Dedifferentiated amniotic fluid mesenchymal stem cell (primary cell): ENCODE measurements at regions not wholly inside any gene's neighbourhood (a gene's known extent, or its start where the extent isn't known, plus 50 kb on each side); places are given as distances from the start of the nearest gene placed in this dataset.

ENCODE experiments used
- DNase-seq: peaks from one replicate; pipeline ENCODE4 v3.0.0-alpha.2; 2016; ENCODE audit errors: extremely low spot score

- DNase-seq: no peak
Observed at GRCh38 chr3:59698091-59698490, 648.3 kb upstream of the CFAP20DC start.

DNA sequence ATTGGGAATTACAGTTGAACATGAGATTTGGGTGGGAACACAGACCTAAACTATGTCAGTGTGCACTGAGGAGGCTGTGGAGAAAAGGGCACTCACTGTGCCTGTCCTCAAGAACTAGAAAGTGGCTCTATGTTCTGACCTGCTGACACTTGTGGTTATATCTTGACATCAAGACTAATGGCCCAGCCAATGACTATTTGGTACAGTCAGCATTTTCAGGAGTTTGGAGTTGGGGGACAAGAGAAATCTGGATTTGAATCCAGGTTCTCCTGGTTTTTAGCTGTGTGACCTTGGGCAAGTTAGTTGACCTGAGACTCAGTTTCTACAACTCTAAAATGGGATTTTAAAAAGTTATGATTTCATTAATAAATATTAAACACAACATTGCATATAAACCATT lies 647.0 kb upstream of the CFAP20DC start:
- DNase-seq: no peak

- no peak for DNase-seq
Observed at GRCh38 chr3:59695860-59696259, 646.0 kb upstream of the CFAP20DC start.

DNA sequence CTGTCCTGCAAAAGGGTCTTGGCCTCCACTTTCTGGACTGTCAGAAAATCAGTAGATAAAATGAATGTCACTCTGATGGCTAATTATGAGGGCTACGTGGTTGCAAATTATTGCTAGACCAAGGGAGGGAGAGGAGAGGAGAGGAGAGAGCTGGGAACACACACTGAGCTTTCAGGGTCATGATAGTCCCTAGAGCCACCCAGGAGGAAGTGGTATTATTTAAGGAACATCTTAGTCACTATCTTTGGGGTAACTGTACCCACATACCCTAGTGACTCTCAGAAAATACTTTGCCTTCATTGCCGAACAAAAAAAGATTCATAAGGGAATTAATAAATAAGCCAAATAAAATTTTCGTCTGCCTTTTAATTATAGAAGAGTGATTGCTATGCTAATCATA lies 642.3 kb upstream of the CFAP20DC start:
- DNase-seq: no peak

DNA sequence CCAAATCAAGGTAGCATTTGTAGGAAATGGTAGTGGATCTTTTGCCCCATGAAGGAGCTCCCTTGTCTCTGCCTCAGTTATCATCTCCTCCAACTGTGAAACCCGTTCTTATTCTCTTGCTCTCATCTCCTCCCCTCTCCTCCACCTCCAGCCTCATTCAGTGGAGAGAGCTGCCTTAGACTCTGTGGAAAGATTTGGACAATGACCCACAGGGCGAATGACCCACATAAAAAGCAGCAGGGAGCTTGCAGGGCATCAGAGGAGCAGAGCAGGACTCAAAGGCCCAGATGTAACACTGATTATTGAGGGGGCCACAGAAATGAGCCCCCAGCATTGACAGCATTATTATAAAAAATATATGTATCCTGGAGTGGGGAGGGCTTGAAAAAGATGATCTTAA lies 641.1 kb upstream of the CFAP20DC start:
- DNase-seq: no peak

DNA sequence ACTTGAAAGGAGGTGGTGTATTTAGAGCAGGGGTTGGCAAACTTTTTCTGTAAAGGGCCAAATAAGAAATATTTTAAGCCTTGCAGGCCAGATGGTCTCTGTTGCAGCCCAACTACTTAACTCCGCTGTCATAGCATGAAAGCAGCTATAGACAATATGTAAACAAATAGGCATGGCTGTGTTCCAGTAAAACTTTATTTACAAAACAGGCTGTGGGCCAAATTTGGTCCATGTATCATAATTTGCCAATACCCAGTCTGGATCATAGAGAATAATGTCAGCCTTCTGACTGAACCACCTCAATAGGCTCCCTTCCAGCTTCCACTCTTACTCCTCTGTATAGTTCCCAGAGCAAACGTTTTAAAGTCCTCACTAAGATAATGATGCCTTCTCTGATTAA lies 638.8 kb upstream of the CFAP20DC start:
- DNase-seq: no peak

DNA sequence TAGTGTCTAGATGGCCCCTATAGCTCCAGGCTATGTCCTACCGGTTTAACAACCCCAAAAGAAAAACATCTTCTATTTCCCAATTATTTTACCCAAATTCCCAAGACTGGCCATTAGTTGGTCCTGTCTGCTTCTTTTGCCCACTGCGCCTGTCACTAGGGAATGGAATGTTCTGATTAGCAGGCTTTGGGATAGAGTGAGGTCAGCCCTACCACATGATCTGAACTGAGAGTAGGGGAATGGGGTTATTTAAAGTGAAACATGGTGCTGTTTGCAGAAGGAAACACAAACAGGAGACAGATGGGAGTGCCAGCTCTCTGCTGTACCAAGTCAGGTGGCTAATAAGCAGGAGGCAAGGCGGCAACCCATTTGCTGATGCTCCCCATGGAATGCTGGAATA lies 635.6 kb upstream of the CFAP20DC start:
- DNase-seq: no peak

- no peak for DNase-seq
Observed at GRCh38 chr3:59684766-59685165, 634.9 kb upstream of the CFAP20DC start.

DNA sequence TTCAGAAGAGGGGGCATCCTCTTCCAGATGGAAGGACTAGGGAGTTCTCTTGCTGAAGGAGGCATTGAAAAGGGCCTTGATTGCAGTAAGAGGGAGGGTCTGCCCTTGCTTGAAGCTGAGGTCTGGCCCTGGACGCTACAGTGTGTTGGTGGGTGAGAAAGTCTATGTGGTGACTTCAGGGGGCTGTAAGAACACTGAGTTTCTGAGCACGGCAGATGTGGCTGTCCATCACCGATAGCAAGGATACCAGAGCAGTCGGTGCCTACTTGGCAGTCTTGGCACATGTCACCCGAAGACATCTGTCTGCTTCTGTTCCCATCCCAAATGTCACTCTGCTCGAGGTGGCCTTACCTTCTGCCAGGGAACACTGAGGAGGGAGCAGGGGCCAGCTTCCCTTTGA lies 631.1 kb upstream of the CFAP20DC start:
- no peak for DNase-seq

DNA sequence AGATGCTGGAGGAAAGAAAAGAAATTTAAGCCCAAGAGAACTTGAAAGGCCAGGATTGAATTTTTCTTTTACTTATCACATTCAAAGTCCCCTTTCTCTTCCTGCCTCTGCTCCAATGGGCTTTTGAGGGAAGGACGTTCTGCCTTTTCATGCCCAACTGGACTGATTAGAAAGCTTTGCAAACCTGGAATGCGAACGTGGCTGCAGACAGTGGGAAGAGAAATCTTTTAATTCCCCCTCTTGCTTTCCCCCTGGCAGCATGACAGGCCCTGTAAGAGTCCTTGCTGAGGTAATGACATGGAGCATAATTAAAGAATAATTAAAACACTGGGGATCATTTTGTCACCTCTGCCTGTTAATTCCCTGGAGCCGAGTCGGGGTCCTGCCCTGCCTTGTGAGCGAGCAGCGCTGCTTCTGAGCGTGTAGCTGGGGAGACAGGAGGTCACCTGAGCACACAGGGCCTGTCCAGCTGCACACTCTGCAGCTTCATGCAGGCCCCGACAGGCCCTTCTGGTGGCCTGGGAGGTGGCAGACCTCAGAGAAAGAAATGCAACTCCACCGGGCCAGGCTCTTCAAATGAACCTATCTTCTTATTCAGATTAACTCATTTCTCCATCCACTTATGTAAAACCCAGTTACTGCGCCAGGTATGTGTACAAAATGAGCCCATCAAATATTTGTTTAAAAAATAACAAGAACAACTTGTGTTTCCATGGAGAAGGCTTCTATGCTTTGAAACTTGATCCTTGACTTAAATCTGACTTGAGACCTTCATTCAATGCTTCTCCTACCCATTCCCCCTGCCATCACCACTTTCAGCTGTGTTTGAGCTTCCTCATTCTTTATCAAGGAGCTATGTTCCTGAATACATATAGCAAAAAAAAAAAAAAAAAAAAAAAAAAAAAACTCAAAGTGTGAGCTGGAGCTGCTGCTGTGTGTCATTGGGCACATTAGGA lies 628.2 kb upstream of the CFAP20DC start:
- no peak for DNase-seq

GRCh38 chr3:59675495-59675894 lies 625.7 kb upstream of the CFAP20DC start:
- no peak for DNase-seq

- no peak for DNase-seq
Observed at GRCh38 chr3:59663076-59663850, 613.4 kb upstream of the CFAP20DC start.

- DNase-seq: no peak
Observed at GRCh38 chr3:59660852-59661625, 611.2 kb upstream of the CFAP20DC start.

DNA sequence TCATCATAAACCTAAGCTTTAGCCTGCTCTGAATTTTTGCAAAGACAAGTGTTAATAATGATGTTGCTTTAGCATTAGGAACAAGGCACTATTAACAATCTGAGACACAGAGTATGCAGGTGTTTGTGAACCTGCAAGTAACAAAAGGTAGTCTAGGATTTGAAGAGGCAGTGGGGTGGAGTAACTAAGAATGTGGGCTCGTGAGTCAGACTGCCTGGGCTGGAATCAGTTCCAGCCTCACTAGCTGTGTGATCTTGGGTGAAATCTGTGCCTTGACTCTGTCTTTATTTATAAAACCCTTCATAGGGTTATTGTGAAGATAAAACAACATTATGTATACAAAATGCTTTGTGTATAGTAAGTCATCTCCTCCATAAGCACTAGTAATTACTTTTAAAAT lies 610.6 kb upstream of the CFAP20DC start:
- no peak for DNase-seq

DNA sequence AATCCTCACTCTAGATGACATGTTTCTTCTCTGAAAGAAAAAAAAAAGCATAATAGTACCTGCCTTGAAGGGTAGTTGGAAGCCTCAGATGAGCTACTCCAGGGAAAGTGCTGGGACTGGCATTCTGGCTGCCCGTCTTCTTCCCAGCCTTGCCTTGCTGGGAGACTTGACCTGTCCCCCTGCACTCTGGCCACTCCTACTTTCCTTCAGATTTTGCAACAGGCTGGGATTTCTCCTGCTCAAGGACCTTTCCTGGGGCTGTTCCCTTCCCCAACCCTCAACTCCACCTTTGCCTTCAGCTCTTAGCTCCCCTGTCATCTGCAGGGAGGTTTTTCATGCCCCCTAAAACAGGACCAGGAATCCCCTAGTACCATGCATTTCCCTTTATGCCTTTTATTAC lies 609.9 kb upstream of the CFAP20DC start:
- no peak for DNase-seq

DNA sequence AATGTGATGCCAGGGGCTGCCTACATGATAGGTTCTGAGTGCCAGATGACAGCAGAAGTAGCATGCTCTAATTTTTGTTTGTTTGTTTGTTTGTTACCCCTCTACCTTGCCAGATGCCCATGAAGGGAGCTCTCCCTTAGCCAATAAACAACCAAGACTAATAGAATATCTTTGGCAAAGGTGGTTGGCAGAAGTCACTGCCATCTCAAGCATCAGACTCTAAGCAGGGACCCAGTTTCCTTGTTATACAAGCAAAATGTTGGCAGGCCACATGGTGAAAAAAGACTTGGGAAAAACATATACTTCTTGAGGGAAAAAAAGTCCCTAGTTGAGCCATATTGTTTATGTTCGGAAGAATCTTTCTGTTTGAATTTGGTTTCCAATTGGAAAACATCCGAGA lies 609.0 kb upstream of the CFAP20DC start:
- DNase-seq: no peak

DNA sequence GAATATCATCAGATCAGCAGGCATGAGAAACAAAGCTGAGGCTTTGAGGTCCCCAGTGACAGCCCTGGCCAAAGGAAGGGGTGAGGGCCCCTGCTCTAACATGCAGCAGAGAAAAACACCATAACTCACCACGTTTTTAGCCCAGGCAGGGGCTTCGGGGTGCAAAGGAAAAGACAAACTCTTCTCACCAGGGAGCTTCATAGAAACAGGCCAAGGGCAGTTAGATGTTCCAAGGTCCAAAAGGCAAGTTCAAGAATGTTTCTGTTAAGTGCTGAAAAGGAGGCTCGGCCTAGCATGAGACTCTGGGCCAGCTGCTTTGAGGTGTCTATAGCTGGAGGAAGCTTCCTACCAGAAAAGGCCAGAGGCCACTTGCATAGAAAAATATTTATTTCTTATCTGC lies 608.4 kb upstream of the CFAP20DC start:
- no peak for DNase-seq

- DNase-seq: no peak
Observed at GRCh38 chr3:59655418-59656015, 605.7 kb upstream of the CFAP20DC start.

GRCh38 chr3:59654480-59655417 lies 604.9 kb upstream of the CFAP20DC start:
- no peak for DNase-seq

GRCh38 chr3:59654123-59654479 lies 604.3 kb upstream of the CFAP20DC start:
- DNase-seq: no peak
